ENCODE measurements at regions not wholly inside any gene's neighbourhood (a gene's known extent, or its start where the extent isn't known, plus 50 kb on each side); places are given as distances from the start of the nearest gene placed in this dataset.
A peak's percentile ranks its signal among the peaks of the same experiment; 100 is the strongest.

DNA sequence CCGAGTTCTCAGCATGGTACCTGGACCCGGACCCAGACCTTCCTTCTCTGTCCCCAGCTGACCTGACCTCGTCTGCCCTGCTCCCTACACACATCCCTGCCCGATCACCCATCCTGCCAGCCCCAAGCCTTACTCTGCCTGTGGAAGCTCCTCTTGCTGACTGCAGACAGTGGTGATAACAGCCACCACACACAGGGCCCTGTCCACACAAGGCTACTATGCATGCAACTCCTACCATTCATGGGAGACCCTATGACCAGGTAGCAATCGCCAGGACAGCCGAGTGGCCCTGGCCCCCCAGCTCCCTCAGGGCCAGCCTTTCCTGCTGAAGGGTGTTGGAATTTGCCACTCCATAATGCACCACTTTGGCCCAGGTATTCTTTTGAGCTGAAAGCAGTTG, 233.6 kb downstream of the BRD1 start:
- no peaks in the 10 kb centered on the region for H3K9me3 ChIP-seq
- peaks cover 0 to 3% of the 10 kb centered on the region in 2 donors for H3K4me1 ChIP-seq
- ATAC-seq = no peak
- H3K27me3 ChIP-seq = no peaks in the 10 kb centered on the region
- TF ChIP-seq, protein P1, sequence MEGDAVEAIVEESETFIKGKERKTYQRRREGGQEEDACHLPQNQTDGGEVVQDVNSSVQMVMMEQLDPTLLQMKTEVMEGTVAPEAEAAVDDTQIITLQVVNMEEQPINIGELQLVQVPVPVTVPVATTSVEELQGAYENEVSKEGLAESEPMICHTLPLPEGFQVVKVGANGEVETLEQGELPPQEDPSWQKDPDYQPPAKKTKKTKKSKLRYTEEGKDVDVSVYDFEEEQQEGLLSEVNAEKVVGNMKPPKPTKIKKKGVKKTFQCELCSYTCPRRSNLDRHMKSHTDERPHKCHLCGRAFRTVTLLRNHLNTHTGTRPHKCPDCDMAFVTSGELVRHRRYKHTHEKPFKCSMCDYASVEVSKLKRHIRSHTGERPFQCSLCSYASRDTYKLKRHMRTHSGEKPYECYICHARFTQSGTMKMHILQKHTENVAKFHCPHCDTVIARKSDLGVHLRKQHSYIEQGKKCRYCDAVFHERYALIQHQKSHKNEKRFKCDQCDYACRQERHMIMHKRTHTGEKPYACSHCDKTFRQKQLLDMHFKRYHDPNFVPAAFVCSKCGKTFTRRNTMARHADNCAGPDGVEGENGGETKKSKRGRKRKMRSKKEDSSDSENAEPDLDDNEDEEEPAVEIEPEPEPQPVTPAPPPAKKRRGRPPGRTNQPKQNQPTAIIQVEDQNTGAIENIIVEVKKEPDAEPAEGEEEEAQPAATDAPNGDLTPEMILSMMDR (IDR thresholded peaks at IDR 0.05) = no peak
- peak in 1 of 4 donors; percentile 18 for DNase-seq
- no peak overlapping the region for H3K4me3 ChIP-seq
- intact Hi-C loops (cut with DNase I) = no loop called here
- H3K27ac ChIP-seq = no peak overlapping the region
- H3K36me3 ChIP-seq = peaks cover 0 to 5% of the 10 kb centered on the region in 2 donors

GRCh38 chr22:49593509-49593908, 234.2 kb downstream of the BRD1 start:
- intact Hi-C loops (cut with DNase I) = no loop called here
- H3K27me3 ChIP-seq = no peaks in the 10 kb centered on the region
- no peaks in the 10 kb centered on the region for H3K9me3 ChIP-seq
- H3K4me3 ChIP-seq = no peak overlapping the region
- H3K27ac ChIP-seq = peak overlapping the region in 1 of 2 donors; percentile 55
- H3K36me3 ChIP-seq = peaks cover 0 to 5% of the 10 kb centered on the region in 2 donors
- no peak for ATAC-seq
- TF ChIP-seq, protein P1 (IDR thresholded peaks at IDR 0.05) = no peak
- no peak for DNase-seq
- peaks cover 0 to 3% of the 10 kb centered on the region in 2 donors for H3K4me1 ChIP-seq

DNA sequence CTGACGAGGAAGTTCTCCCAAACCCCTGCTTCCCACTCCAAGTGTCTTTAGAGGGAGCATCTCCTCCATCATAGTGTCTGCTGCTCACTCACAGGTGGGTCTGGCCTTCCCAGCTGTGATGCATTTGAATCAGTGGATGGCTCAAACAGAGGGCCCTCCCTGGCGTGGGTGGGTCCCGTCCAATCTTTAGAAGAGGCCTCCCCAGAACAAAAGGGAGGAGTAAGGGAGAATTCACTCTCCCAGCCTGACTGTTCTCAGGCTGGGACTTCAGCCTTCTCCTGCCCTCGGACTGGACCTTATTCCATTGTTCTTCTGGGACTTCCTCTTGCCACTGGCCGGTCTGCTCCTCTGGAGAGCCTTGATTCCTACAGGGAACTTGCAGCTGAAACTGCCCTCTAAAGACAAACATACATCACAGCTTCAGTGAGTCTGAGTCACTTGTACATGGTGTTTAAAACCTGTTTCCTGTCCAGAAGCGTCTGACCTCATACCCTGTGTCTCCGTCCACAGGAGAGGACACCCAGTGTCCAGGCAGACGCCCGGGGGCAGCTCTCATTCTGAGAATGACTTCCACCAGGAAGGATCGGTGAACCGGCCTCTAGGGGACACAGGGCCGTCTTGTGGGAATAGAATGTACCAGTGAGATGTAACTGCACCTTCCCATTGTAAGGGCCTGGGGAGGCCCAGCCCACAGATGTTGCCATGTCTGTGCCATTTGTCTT, 234.7 kb downstream of the BRD1 start:
- no peak for DNase-seq
- TF ChIP-seq, protein P1 (IDR thresholded peaks at IDR 0.05) = no peak
- peaks cover 0 to 5% of the 10 kb centered on the region in 2 donors for H3K36me3 ChIP-seq
- H3K9me3 ChIP-seq = no peaks in the 10 kb centered on the region
- H3K4me1 ChIP-seq = peaks cover 0 to 3% of the 10 kb centered on the region in 2 donors
- intact Hi-C loops (cut with DNase I) = no loop called here
- ATAC-seq = no peak
- H3K27ac ChIP-seq = peak overlapping the region in 1 of 2 donors; percentile 55
- H3K4me3 ChIP-seq = no peak overlapping the region
- H3K27me3 ChIP-seq = no peaks in the 10 kb centered on the region

DNA sequence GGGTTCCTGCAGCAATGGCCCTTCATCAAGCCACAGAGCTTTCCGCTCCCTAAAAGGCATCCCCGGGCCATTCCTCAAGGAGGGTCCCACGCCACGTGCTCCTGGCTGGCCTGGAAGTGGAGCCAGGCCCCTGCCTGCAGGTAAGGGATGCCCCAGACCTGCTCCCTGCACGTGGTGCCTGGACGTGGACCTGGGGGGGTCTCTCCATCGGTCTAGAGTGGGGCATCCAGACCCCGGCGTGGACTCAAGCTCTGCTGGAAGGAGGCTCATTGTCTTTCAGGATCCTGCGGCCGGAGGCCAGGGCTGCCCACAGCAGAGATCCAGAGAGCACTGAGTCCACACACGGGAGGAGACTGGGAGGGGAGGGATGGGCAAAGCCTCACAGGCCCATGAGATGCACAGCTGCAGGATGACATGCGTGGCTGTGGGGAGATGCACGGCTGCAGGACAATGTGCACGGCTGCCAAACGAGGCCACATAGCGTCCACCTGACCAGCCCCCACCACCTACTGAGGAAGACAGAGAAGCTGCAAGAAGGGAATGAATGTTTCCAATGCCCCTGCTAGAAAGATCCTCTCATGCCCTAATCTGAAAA, 236.7 kb downstream of the BRD1 start:
- intact Hi-C loops (cut with DNase I) = no loop called here
- no peak overlapping the region for H3K27ac ChIP-seq
- no peak overlapping the region for H3K4me3 ChIP-seq
- DNase-seq (peak in 1 of 4 donors; percentile 69), ATAC-seq (no peak)
- peaks cover 0 to 3% of the 10 kb centered on the region in 2 donors for H3K4me1 ChIP-seq
- TF ChIP-seq, protein P1 (IDR thresholded peaks at IDR 0.05) = no peak
- H3K27me3 ChIP-seq = no peaks in the 10 kb centered on the region
- peaks cover 0 to 5% of the 10 kb centered on the region in 2 donors for H3K36me3 ChIP-seq
- H3K9me3 ChIP-seq = no peaks in the 10 kb centered on the region

DNA sequence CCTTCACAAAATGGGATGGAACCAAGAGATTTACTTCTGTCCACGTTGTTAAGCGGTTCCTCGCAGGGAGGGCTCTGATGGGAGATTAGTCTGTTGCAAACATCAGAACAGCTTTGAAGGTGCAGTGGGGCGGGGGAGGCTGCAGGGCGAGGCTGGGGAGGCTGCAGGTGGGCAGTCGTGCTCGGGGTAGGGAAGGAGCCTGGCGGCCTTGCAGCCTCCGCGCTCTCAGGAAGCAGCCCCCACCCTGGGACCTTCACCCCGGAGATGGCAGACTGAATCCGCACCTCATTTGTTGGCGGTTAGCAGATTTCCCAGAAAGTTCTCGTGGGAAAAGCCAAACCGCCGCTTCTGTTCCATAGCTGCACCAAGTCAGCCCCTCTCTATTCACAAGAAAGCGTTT, 237.3 kb downstream of the BRD1 start:
- no peaks in the 10 kb centered on the region for H3K9me3 ChIP-seq
- no peaks in the 10 kb centered on the region for H3K27me3 ChIP-seq
- no peak overlapping the region for H3K27ac ChIP-seq
- H3K36me3 ChIP-seq = peaks cover 0 to 5% of the 10 kb centered on the region in 2 donors
- H3K4me3 ChIP-seq = no peak overlapping the region
- DNase-seq (peak in 1 of 4 donors; percentile 54), ATAC-seq (no peak)
- intact Hi-C loops (cut with DNase I) = no loop called here
- TF ChIP-seq, protein P1 (IDR thresholded peaks at IDR 0.05) = no peak
- peaks cover 0 to 3% of the 10 kb centered on the region in 2 donors for H3K4me1 ChIP-seq

Measured in left lung (tissue), 4 donors.